ENCODE measurements at regions not wholly inside any gene's neighbourhood (a gene's known extent, or its start where the extent isn't known, plus 50 kb on each side); places are given as distances from the start of the nearest gene placed in this dataset.

DNA sequence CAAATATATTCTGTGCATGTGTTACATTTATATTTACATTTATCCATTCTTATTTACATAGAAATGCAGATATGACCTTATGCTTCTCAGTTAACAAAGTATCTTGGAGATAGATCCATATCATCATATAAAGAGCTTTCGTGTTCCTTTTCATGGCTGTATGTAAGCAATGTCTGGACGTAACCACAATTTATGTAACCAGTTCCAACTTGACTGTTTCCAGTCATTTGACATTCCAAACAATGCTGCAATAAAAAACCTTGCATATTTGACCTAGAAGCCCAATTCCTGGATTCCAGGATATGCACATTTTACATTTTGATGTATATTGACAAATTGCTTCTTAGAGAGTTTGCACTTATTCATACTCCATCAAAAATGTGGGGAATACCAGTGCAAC, 113.7 kb upstream of the F13A1 start:
- TF ChIP-seq, protein P1, sequence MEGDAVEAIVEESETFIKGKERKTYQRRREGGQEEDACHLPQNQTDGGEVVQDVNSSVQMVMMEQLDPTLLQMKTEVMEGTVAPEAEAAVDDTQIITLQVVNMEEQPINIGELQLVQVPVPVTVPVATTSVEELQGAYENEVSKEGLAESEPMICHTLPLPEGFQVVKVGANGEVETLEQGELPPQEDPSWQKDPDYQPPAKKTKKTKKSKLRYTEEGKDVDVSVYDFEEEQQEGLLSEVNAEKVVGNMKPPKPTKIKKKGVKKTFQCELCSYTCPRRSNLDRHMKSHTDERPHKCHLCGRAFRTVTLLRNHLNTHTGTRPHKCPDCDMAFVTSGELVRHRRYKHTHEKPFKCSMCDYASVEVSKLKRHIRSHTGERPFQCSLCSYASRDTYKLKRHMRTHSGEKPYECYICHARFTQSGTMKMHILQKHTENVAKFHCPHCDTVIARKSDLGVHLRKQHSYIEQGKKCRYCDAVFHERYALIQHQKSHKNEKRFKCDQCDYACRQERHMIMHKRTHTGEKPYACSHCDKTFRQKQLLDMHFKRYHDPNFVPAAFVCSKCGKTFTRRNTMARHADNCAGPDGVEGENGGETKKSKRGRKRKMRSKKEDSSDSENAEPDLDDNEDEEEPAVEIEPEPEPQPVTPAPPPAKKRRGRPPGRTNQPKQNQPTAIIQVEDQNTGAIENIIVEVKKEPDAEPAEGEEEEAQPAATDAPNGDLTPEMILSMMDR (conservative IDR thresholded peaks at IDR 0.05): no peak
- no peak for TF ChIP-seq ZFX (IDR thresholded peaks at IDR 0.05)
